H1 (cell line): ENCODE measurements at regions not wholly inside any gene's neighbourhood (a gene's known extent, or its start where the extent isn't known, plus 50 kb on each side); places are given as distances from the start of the nearest gene placed in this dataset.

Experiments used
- CTCF ChIA-PET: fragments of 300-600 bp; sonication (Branson Sonifier 250); formaldehyde crosslinking; loops from one replicate; lab custom pipeline; 2021; ENCODE audit not compliant: partially characterized antibody; lab: Charles Lee
- POLR2A ChIA-PET: fragments of 300-600 bp; sonication (Branson Sonifier 250); formaldehyde crosslinking; loops from one replicate; lab custom pipeline; 2021; ENCODE audit warnings: inconsistent platforms; ENCODE audit not compliant: partially characterized antibody; lab: Charles Lee
- DNase-seq, 2 experiments: peaks; one replicate each; pipeline versions ENCODE4 v3.0.0 to v3.0.0-alpha.2; 2010 to 2022; ENCODE audit warnings: low spot score in 2 of 2, low read depth in 1 of 2, mixed read lengths in 1 of 2
- FAIRE-seq: peaks from 2 replicates; lab custom pipeline; 2011; peaks lifted over from hg19 to GRCh38; lab: Jason Lieb, UNC
- H2AFZ ChIP-seq: 2 replicates; pipeline ENCODE4 v1.8.1; 2012; ENCODE audit warnings: low read length, inconsistent platforms
- H2AK5ac ChIP-seq: 2 replicates; pipeline ENCODE4 v1.6.1; 2013; ENCODE audit warnings: low read depth, low read length
- H2BK120ac ChIP-seq: replicated peaks from 2 replicates; pipeline ENCODE3; 2013; ENCODE audit warnings: low read depth, low read length, inconsistent platforms
- H2BK12ac ChIP-seq: 2 replicates; pipeline ENCODE4 v1.6.1; 2013; ENCODE audit warnings: low read depth, low read length
- H2BK15ac ChIP-seq: 2 replicates; pipeline ENCODE4 v1.6.1; 2013; ENCODE audit warnings: low read length
- H2BK20ac ChIP-seq: 2 replicates; pipeline ENCODE4 v1.6.1; 2013; ENCODE audit warnings: low read length
- H2BK5ac ChIP-seq: 2 replicates; pipeline ENCODE4 v1.6.1; 2013; ENCODE audit warnings: low read depth, low read length
- H3K14ac ChIP-seq: 2 replicates; pipeline ENCODE4 v1.6.1; 2013; ENCODE audit warnings: inconsistent platforms; ENCODE audit not compliant: insufficient read length
- H3K18ac ChIP-seq: 2 replicates; pipeline ENCODE4 v1.6.1; 2013; ENCODE audit warnings: low read length; ENCODE audit errors: extremely low read depth
- H3K23ac ChIP-seq: 2 replicates; pipeline ENCODE4 v1.6.1; 2013; ENCODE audit warnings: inconsistent platforms; ENCODE audit not compliant: insufficient read length
- H3K23me2 ChIP-seq: 2 replicates; pipeline ENCODE4 v1.6.1; 2013; ENCODE audit warnings: low read depth, low read length
- H3K27ac ChIP-seq: 2 replicates; pipeline ENCODE4 v1.6.1; 2011; ENCODE audit warnings: low read depth, low read length, inconsistent platforms
- H3K27me3 ChIP-seq, 4 experiments: replicated peaks in 1 of 4; 1 replicate in 1 of 4; 2 replicates in 3 of 4; pipeline versions ENCODE4 v1.6.1 to v1.8.1; 2011 to 2013; ENCODE audit warnings: low read length in 3 of 4, mild to moderate bottlenecking in 3 of 4, inconsistent platforms in 2 of 4, mixed read lengths in 2 of 4, moderate library complexity in 1 of 4; ENCODE audit not compliant: control insufficient read depth in 3 of 4, insufficient read depth in 3 of 4; ENCODE audit errors: extremely low read depth in 1 of 4
- H3K36me3 ChIP-seq, 4 experiments: 2 replicates each; pipeline versions ENCODE4 v1.6.1 to v1.8.1; 2011 to 2013; ENCODE audit warnings: mild to moderate bottlenecking in 4 of 4, low read length in 3 of 4, moderate library complexity in 2 of 4, control low read depth in 1 of 4, inconsistent platforms in 1 of 4; ENCODE audit not compliant: insufficient read depth in 4 of 4, control insufficient read depth in 2 of 4
- H3K4ac ChIP-seq: replicated peaks from 2 replicates; pipeline ENCODE3; 2013; ENCODE audit warnings: low read length, low read depth, mixed read lengths, inconsistent platforms; ENCODE audit not compliant: insufficient read length
- H3K4me1 ChIP-seq, 4 experiments: replicated peaks in 1 of 4; 1 replicate in 1 of 4; 2 replicates in 3 of 4; pipeline versions ENCODE4 v1.6.1 to v1.8.1; 2011 to 2013; ENCODE audit warnings: low read length in 3 of 4, inconsistent platforms in 2 of 4, mixed read lengths in 1 of 4; ENCODE audit not compliant: insufficient read depth in 4 of 4, control insufficient read depth in 3 of 4
- H3K4me2 ChIP-seq, 2 experiments: 2 replicates each; pipeline versions ENCODE4 v1.6.1 to v1.8.1; 2011 to 2013; ENCODE audit warnings: low read depth in 2 of 2, low read length in 2 of 2, control low read depth in 1 of 2, inconsistent platforms in 1 of 2, mild to moderate bottlenecking in 1 of 2; ENCODE audit not compliant: insufficient read depth in 1 of 2
- H3K4me3 ChIP-seq, 4 experiments: fragments of 200-600, 300-600 bp in 1 of 4; sonication (generic), shearing (Covaris generic), sonication (Bioruptor Twin) in 1 of 4; 2 replicates each; pipeline versions ENCODE4 v1.5.1 to v1.8.1; 2011 to 2016; ENCODE audit warnings: low read length in 4 of 4, low read depth in 3 of 4, control low read depth in 2 of 4, inconsistent platforms in 2 of 4, mild to moderate bottlenecking in 2 of 4, mixed read lengths in 1 of 4, moderate library complexity in 1 of 4; ENCODE audit not compliant: insufficient read depth in 2 of 4; ENCODE audit errors: extremely low read depth in 1 of 4
- H3K56ac ChIP-seq: replicated peaks from 2 replicates; pipeline ENCODE3; 2013; ENCODE audit warnings: low read depth, mild to moderate bottlenecking, mixed read lengths, low read length, inconsistent platforms; ENCODE audit not compliant: insufficient read length
- H3K79me1 ChIP-seq: 2 replicates; pipeline ENCODE4 v1.6.1; 2013; ENCODE audit warnings: low read depth, low read length, control low read depth
- H3K79me2 ChIP-seq, 2 experiments: 2 replicates each; pipeline versions ENCODE4 v1.6.1 to v1.8.1; 2012 to 2013; ENCODE audit warnings: low read length in 2 of 2, mild to moderate bottlenecking in 2 of 2, inconsistent platforms in 1 of 2; ENCODE audit not compliant: insufficient read depth in 2 of 2, control insufficient read depth in 1 of 2
- H3K9ac ChIP-seq, 4 experiments: replicated peaks in 1 of 4; 1 replicate in 1 of 4; 2 replicates in 3 of 4; pipeline versions ENCODE4 v1.6.1 to v1.8.1; 2011 to 2013; ENCODE audit warnings: low read depth in 3 of 4, low read length in 3 of 4, control low read depth in 2 of 4, mild to moderate bottlenecking in 2 of 4, moderate library complexity in 2 of 4, inconsistent platforms in 1 of 4; ENCODE audit errors: extremely low read depth in 1 of 4
- H3K9me3 ChIP-seq, 2 experiments: 2 replicates each; pipeline versions ENCODE4 v1.6.1 to v1.8.1; 2012 to 2013; ENCODE audit warnings: mild to moderate bottlenecking in 2 of 2, moderate library complexity in 2 of 2, control low read depth in 1 of 2, inconsistent platforms in 1 of 2, low read depth in 1 of 2, low read length in 1 of 2, mixed read lengths in 1 of 2; ENCODE audit not compliant: insufficient read depth in 2 of 2
- H4K20me1 ChIP-seq, 2 experiments: replicated peaks in 1 of 2; 2 replicates each; pipeline versions ENCODE3 to v1.8.1; 2011 to 2013; ENCODE audit warnings: inconsistent platforms in 2 of 2, low read length in 2 of 2, mild to moderate bottlenecking in 1 of 2; ENCODE audit not compliant: insufficient read depth in 2 of 2, control insufficient read depth in 1 of 2
- H4K5ac ChIP-seq: 2 replicates; pipeline ENCODE4 v1.6.1; 2013; ENCODE audit warnings: low read length, low read depth, mixed read lengths, inconsistent platforms; ENCODE audit not compliant: insufficient read length
- H4K8ac ChIP-seq: 2 replicates; pipeline ENCODE4 v1.8.0; 2013; ENCODE audit warnings: mild to moderate bottlenecking, moderate library complexity, low read length, inconsistent platforms; ENCODE audit not compliant: insufficient read depth; ENCODE audit errors: extremely low read depth
- H4K91ac ChIP-seq: replicated peaks from 2 replicates; pipeline ENCODE3; 2013; ENCODE audit warnings: low read length, mixed read lengths, inconsistent platforms; ENCODE audit not compliant: insufficient read length
- BACH1 ChIP-seq: IDR thresholded peaks from 2 replicates; pipeline ENCODE4 v1.6.1; 2012; ENCODE audit warnings: low read length, improper control_type of control experiment
- CTBP2 ChIP-seq: IDR thresholded peaks from 2 replicates; pipeline ENCODE4 v1.7.0; 2011; ENCODE audit warnings: borderline replicate concordance, mild to moderate bottlenecking, moderate library complexity, mixed read lengths, low read length; ENCODE audit not compliant: insufficient read depth, insufficient read length
- EGR1 ChIP-seq: IDR thresholded peaks from 2 replicates; pipeline ENCODE4 v1.6.1; 2011; ENCODE audit warnings: low read depth, low read length, borderline replicate concordance
- KDM4A ChIP-seq: IDR thresholded peaks from one replicate; pipeline ENCODE4 v1.7.1; 2012; ENCODE audit warnings: low read depth, mild to moderate bottlenecking, moderate library complexity, low read length, inconsistent platforms; ENCODE audit not compliant: severe bottlenecking
- NRF1 ChIP-seq: IDR thresholded peaks from 2 replicates; pipeline ENCODE4 v1.6.1; 2011; ENCODE audit warnings: mild to moderate bottlenecking, low read depth, low read length, improper control_type of control experiment
- PHF8 ChIP-seq: fragments of 200-600 bp; sonication (generic); conservative IDR thresholded peaks from 2 replicates; pipeline ENCODE4 v1.7.1; 2012; ENCODE audit warnings: low read depth, mild to moderate bottlenecking, inconsistent platforms, low read length, moderate library complexity
- RAD21 ChIP-seq, 2 experiments: IDR thresholded peaks in 1 of 2; conservative IDR thresholded peaks in 1 of 2; 2 replicates each; pipeline ENCODE4 v1.6.1; 2011; ENCODE audit warnings: low read depth in 2 of 2, low read length in 2 of 2, improper control_type of control experiment in 1 of 2, inconsistent platforms in 1 of 2, mild to moderate bottlenecking in 1 of 2, moderate library complexity in 1 of 2
- SIN3A ChIP-seq, 2 experiments: IDR thresholded peaks in 1 of 2; conservative IDR thresholded peaks in 1 of 2; 2 replicates each; pipeline ENCODE4 v1.6.1; 2011 to 2012; ENCODE audit warnings: low read length in 2 of 2, improper control_type of control experiment in 1 of 2, low read depth in 1 of 2, mild to moderate bottlenecking in 1 of 2
- SP2 ChIP-seq: IDR thresholded peaks from 2 replicates; pipeline ENCODE4 v1.6.1; 2012; ENCODE audit warnings: mild to moderate bottlenecking, low read length, inconsistent platforms
- TAF7 ChIP-seq: optimal IDR thresholded peaks from 2 replicates; pipeline ENCODE3; 2011; ENCODE audit warnings: low read depth, mild to moderate bottlenecking, inconsistent platforms, low read length, moderate library complexity, borderline replicate concordance
- TEAD4 ChIP-seq: IDR thresholded peaks from 2 replicates; pipeline ENCODE4 v1.6.1; 2012; ENCODE audit warnings: low read depth, low read length, inconsistent platforms, mixed read lengths
- WGBS, 2 experiments: shearing (Covaris generic) in 1 of 2; methylation state at CpG; one replicate each; pipeline versions ENCODE4 v1.1.6 to v1.1.7; 2013 to 2015; ENCODE audit warnings: low lambda C conversion rate in 2 of 2, mixed read lengths in 2 of 2, inconsistent platforms in 1 of 2, low coverage in 1 of 2, missing lambda C conversion rate in 1 of 2; ENCODE audit not compliant: insufficient replicate concordance in 2 of 2, insufficient coverage in 1 of 2, insufficient read length in 1 of 2; ENCODE audit errors: extremely low coverage in 1 of 2, missing lambda C conversion rate in 1 of 2; 5-methylcytosine and 5-hydroxymethylcytosine counted together
- TF ChIP-seq, protein P1 (sequence below): IDR thresholded peaks from 2 replicates; pipeline ENCODE4 v1.6.1; 2012; ENCODE audit warnings: inconsistent platforms

DNA sequence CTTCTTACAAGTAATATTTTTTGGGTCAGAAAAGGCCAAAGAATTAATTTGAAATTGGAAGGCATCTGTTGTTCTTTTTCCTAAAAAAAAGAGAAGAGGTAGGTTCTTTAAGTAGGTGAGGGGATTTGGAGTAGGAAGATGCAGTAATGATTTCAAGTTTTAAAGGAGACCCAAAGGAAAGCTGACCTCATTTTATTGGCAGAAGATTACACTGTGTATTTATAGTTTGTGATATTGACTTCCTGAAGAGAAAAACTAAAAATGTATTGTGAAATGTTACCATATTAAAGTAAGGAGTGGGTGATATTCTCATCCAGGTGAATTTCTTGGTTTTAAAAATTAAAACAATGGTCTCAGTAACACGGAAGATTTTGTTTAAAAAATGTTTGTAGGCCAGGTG lies 56.6 kb upstream of the CELF2 start:
- Histone ChIP-seq H4K91ac (no peak overlapping the region), H4K5ac (no peak overlapping the region), H3K9ac (no peak overlapping the region), H3K4me1 (no peaks in the 10 kb centered on the region), H2AK5ac (no peak overlapping the region), H2BK20ac (no peak overlapping the region), H3K23ac (no peak overlapping the region), H2BK120ac (no peak overlapping the region), H3K4me2 (no peak overlapping the region), H2BK12ac (no peak overlapping the region), H3K14ac (no peak overlapping the region), H3K79me1 (no peaks in the 10 kb centered on the region), H2BK5ac (no peak overlapping the region), H3K18ac (no peak overlapping the region), H3K79me2 (no peaks in the 10 kb centered on the region), H3K36me3 (no peaks in the 10 kb centered on the region), H2AFZ (no peak overlapping the region), H3K4ac (no peak overlapping the region), H3K56ac (no peak overlapping the region), H3K27ac (no peak overlapping the region), H4K20me1 (no peaks in the 10 kb centered on the region), H3K4me3 (no peak overlapping the region), H3K9me3 (no peaks in the 10 kb centered on the region), H3K27me3 (no peaks in the 10 kb centered on the region), H2BK15ac (no peak overlapping the region), H4K8ac (no peak overlapping the region), H3K23me2 (no peaks in the 10 kb centered on the region)
- POLR2A ChIA-PET = no interaction called here
- DNase-seq (no peak), FAIRE-seq (no peak)
- WGBS, 2 experiments = 94% methylated on average over 1 of the region's 1 CpG; no CpG with 5 or more reads in 1 of the 2 experiments
- TF ChIP-seq BACH1 (no peak), KDM4A (no peak), TEAD4 (no peak), NRF1 (no peak), CTBP2 (no peak), SP2 (no peak), EGR1 (no peak), TAF7 (no peak), RAD21 (IDR thresholded peaks at IDR 0.05 in 1 of 2, conservative IDR thresholded peaks at IDR 0.05 in 1 of 2; ENCODE audit: low read depth in 2 of 2, low read length in 2 of 2) (no peak), PHF8 (no peak), SIN3A (conservative IDR thresholded peaks at IDR 0.05 in 1 of 2, IDR thresholded peaks at IDR 0.05 in 1 of 2; ENCODE audit: low read depth in 1 of 2, low read length in 2 of 2) (no peak)
- TF ChIP-seq, protein P1, sequence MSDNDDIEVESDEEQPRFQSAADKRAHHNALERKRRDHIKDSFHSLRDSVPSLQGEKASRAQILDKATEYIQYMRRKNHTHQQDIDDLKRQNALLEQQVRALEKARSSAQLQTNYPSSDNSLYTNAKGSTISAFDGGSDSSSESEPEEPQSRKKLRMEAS = no peak
- CTCF ChIA-PET = no interaction called here
